ENCODE measurements at regions not wholly inside any gene's neighbourhood (a gene's known extent, or its start where the extent isn't known, plus 50 kb on each side); places are given as distances from the start of the nearest gene placed in this dataset.

- Histone ChIP-seq H3K36me3 (ENCODE audit: insufficient read depth, low read length) (no peaks in the 10 kb centered on the region), H3K9me3 (ENCODE audit: low read length) (no peaks in the 10 kb centered on the region), H3K4me1 (ENCODE audit: insufficient read depth, low read length) (no peaks in the 10 kb centered on the region), H2AFZ (ENCODE audit: low read depth, low read length) (no peak overlapping the region), H3K27me3 (ENCODE audit: insufficient read depth, low read length) (no peaks in the 10 kb centered on the region), H3K4me3 (ENCODE audit: low read length) (no peak overlapping the region)
These were observed 80.5 kb downstream of the FASTKD2 start for GRCh38 chr2:206845877-206846276.

DNA sequence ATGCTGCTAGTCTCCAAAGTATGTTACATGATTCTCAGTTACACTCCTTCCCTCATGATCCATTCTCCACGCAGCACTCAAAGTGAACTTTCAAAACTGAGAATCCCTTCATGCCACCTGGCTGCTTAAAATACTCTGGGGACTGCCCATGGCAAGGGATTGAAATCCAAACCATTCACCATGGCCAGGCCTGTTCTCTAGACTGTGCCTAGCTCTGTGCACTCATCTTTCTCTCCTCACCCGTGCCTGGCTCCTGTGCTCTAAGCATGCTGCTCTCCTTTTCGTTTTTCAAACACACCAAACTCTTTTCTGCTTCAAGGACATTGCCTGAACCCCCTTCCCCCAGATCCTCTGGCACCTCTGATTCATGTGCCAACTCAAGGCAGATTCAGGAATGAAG is 80.9 kb downstream of the FASTKD2 start:
- H2AFZ ChIP-seq (ENCODE audit: low read depth, low read length) = no peak overlapping the region

GRCh38 chr2:206846981-206847834 is 81.8 kb downstream of the FASTKD2 start:
- Histone ChIP-seq H3K27me3 (ENCODE audit: insufficient read depth, low read length) (no peaks in the 10 kb centered on the region), H2AFZ (ENCODE audit: low read depth, low read length) (no peak overlapping the region), H3K4me3 (ENCODE audit: low read length) (no peak overlapping the region), H3K4me1 (ENCODE audit: insufficient read depth, low read length) (no peaks in the 10 kb centered on the region), H3K36me3 (ENCODE audit: insufficient read depth, low read length) (no peaks in the 10 kb centered on the region), H3K9me3 (ENCODE audit: low read length) (no peaks in the 10 kb centered on the region)

More for the DNA sequence above, 80.9 kb downstream of the FASTKD2 start:
- Histone ChIP-seq H3K36me3 (ENCODE audit: insufficient read depth, low read length) (no peaks in the 10 kb centered on the region), H3K4me3 (ENCODE audit: low read length) (no peak overlapping the region), H3K9me3 (ENCODE audit: low read length) (no peaks in the 10 kb centered on the region), H3K27me3 (ENCODE audit: insufficient read depth, low read length) (no peaks in the 10 kb centered on the region), H3K4me1 (ENCODE audit: insufficient read depth, low read length) (no peaks in the 10 kb centered on the region)

- H3K9me3 ChIP-seq (ENCODE audit: low read length) = no peaks in the 10 kb centered on the region
- H3K4me1 ChIP-seq (ENCODE audit: insufficient read depth, low read length) = no peaks in the 10 kb centered on the region
- H3K36me3 ChIP-seq (ENCODE audit: insufficient read depth, low read length) = no peaks in the 10 kb centered on the region
- no peaks in the 10 kb centered on the region for H3K27me3 ChIP-seq (ENCODE audit: insufficient read depth, low read length)
- no peak overlapping the region for H3K4me3 ChIP-seq (ENCODE audit: low read length)
- no peak overlapping the region for H2AFZ ChIP-seq (ENCODE audit: low read depth, low read length)
These were observed 85.0 kb downstream of the FASTKD2 start for GRCh38 chr2:206850369-206850768.

- no peak overlapping the region for H2AFZ ChIP-seq (ENCODE audit: low read depth, low read length)
- no peaks in the 10 kb centered on the region for H3K9me3 ChIP-seq (ENCODE audit: low read length)
- no peaks in the 10 kb centered on the region for H3K4me1 ChIP-seq (ENCODE audit: insufficient read depth, low read length)
- H3K4me3 ChIP-seq (ENCODE audit: low read length) = no peak overlapping the region
- H3K36me3 ChIP-seq (ENCODE audit: insufficient read depth, low read length) = no peaks in the 10 kb centered on the region
- no peaks in the 10 kb centered on the region for H3K27me3 ChIP-seq (ENCODE audit: insufficient read depth, low read length)
These were observed 86.1 kb downstream of the FASTKD2 start for GRCh38 chr2:206851521-206851920.

DNA sequence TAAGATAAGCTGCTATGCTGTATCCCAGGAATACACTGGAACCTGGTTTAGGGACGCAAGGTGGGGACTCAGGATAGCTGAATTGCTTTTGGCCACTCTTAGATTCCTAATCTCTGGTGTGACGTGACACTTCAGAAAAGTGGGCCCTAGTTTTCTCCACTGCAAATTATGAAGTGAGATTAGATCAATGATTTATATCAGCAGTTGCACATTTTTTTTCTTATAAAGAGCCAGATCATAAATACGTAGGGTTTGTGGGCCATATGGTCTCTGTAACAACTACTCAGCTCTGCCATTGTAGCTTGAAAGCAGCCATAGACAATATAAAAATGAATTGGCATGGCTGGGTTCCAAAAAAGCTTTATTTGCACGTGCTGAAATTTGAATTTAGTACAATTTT is 85.4 kb upstream of the CPO start:
- no peak overlapping the region for H3K4me3 ChIP-seq (ENCODE audit: low read length)
- no peaks in the 10 kb centered on the region for H3K27me3 ChIP-seq (ENCODE audit: insufficient read depth, low read length)
- H2AFZ ChIP-seq (ENCODE audit: low read depth, low read length) = no peak overlapping the region
- H3K36me3 ChIP-seq (ENCODE audit: insufficient read depth, low read length) = no peaks in the 10 kb centered on the region
- no peaks in the 10 kb centered on the region for H3K4me1 ChIP-seq (ENCODE audit: insufficient read depth, low read length)
- no peaks in the 10 kb centered on the region for H3K9me3 ChIP-seq (ENCODE audit: low read length)

- H3K9me3 ChIP-seq (ENCODE audit: low read length) = no peaks in the 10 kb centered on the region
- no peaks in the 10 kb centered on the region for H3K4me1 ChIP-seq (ENCODE audit: insufficient read depth, low read length)
- no peaks in the 10 kb centered on the region for H3K27me3 ChIP-seq (ENCODE audit: insufficient read depth, low read length)
- H3K4me3 ChIP-seq (ENCODE audit: low read length) = no peak overlapping the region
- no peaks in the 10 kb centered on the region for H3K36me3 ChIP-seq (ENCODE audit: insufficient read depth, low read length)
- no peak overlapping the region for H2AFZ ChIP-seq (ENCODE audit: low read depth, low read length)
These were observed 83.5 kb upstream of the CPO start for GRCh38 chr2:206855585-206856433.

DNA sequence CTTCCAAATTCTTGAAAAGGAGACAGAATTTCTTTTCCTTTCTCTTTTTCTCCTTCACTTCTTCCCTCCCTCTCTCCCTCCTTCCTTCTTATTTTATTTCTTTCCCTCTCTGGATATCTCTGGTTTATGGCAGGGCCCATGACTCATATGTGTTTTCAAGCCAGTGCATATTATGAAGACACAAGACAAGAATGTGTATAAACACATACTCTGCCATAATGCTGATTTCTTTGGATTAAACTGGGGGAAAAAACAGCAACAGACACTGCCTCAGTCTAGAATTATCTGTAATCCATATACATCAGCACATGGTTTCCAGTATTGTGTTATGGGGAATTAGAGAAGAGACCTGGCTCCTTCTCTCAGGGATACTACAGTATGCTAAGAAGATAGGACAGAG is 82.8 kb upstream of the CPO start:
- Histone ChIP-seq H3K4me3 (ENCODE audit: low read length) (no peak overlapping the region), H2AFZ (ENCODE audit: low read depth, low read length) (no peak overlapping the region), H3K36me3 (ENCODE audit: insufficient read depth, low read length) (no peaks in the 10 kb centered on the region)

DNA sequence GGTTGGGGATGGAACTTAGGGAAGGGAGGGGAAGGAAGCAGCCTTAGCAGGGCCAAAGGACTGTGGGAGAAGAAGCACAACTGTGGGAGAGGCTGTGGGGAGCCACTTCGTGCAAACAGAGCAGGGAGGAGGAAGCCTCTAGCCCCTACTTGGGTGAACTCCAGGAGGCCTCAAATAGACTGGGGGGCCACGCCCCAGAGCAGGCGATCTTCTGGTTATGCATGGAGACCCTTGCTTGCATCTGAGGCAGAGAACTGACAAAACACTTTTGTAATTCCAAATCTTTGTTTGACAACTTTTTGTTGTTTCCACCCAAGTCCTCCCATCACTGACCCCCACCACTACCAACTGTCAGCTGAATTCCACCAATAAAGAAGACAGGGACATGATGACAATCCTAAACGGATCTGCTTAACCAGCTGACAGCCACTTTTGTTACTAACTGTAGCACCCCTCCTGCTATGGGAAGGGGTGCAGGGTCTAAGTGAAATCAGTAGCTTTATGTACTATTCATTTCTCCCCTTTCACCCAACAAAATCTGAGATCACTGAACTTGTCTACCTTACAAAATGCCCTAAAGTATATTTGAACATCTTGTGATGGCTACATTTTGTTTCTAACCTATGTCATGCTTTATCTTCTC is 80.5 kb upstream of the CPO start:
- Histone ChIP-seq H3K27me3 (ENCODE audit: insufficient read depth, low read length) (no peaks in the 10 kb centered on the region), H2AFZ (ENCODE audit: low read depth, low read length) (no peak overlapping the region), H3K4me1 (ENCODE audit: insufficient read depth, low read length) (peaks cover 13% of the 10 kb centered on the region), H3K36me3 (ENCODE audit: insufficient read depth, low read length) (no peaks in the 10 kb centered on the region), H3K4me3 (ENCODE audit: low read length) (no peak overlapping the region), H3K9me3 (ENCODE audit: low read length) (no peaks in the 10 kb centered on the region)

More for the DNA sequence above, 82.8 kb upstream of the CPO start:
- Histone ChIP-seq H3K27me3 (ENCODE audit: insufficient read depth, low read length) (no peaks in the 10 kb centered on the region), H3K9me3 (ENCODE audit: low read length) (no peaks in the 10 kb centered on the region), H3K4me1 (ENCODE audit: insufficient read depth, low read length) (no peaks in the 10 kb centered on the region)

GRCh38 chr2:206859330-206859739 is 80.0 kb upstream of the CPO start:
- Histone ChIP-seq H3K4me3 (ENCODE audit: low read length) (no peak overlapping the region), H3K9me3 (ENCODE audit: low read length) (no peaks in the 10 kb centered on the region), H3K27me3 (ENCODE audit: insufficient read depth, low read length) (no peaks in the 10 kb centered on the region), H2AFZ (ENCODE audit: low read depth, low read length) (no peak overlapping the region), H3K4me1 (ENCODE audit: insufficient read depth, low read length) (peaks cover 19% of the 10 kb centered on the region), H3K36me3 (ENCODE audit: insufficient read depth, low read length) (no peaks in the 10 kb centered on the region)

DNA sequence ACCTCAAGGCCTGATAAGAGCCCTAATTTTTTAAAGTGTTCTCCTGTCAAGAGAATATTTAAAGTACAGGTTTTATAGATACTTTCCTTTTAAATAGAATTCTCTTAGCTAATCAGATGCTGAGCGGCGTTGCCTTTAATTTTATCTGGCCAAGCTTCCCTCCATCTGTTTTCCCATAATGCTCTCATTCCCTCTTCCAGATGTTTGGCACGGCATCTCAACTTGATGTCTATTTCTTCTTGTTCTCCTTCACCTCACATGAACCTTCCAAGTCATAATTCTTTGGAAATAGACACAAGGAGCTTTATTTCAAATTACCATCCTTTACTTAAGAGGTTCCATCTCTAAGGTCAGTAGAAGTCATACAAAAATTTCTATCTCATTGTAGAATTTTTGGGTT is 76.1 kb upstream of the CPO start:
- Histone ChIP-seq H3K4me1 (ENCODE audit: insufficient read depth, low read length) (peaks cover 32% of the 10 kb centered on the region), H3K4me3 (ENCODE audit: low read length) (no peak overlapping the region), H3K9me3 (ENCODE audit: low read length) (no peaks in the 10 kb centered on the region), H2AFZ (ENCODE audit: low read depth, low read length) (no peak overlapping the region), H3K36me3 (ENCODE audit: insufficient read depth, low read length) (no peaks in the 10 kb centered on the region), H3K27me3 (ENCODE audit: insufficient read depth, low read length) (no peaks in the 10 kb centered on the region)

GRCh38 chr2:206863716-206864115 is 75.6 kb upstream of the CPO start:
- peaks cover 32% of the 10 kb centered on the region for H3K4me1 ChIP-seq (ENCODE audit: insufficient read depth, low read length)
- H3K27me3 ChIP-seq (ENCODE audit: insufficient read depth, low read length) = no peaks in the 10 kb centered on the region
- H3K9me3 ChIP-seq (ENCODE audit: low read length) = no peaks in the 10 kb centered on the region
- no peak overlapping the region for H2AFZ ChIP-seq (ENCODE audit: low read depth, low read length)
- no peak overlapping the region for H3K4me3 ChIP-seq (ENCODE audit: low read length)
- no peaks in the 10 kb centered on the region for H3K36me3 ChIP-seq (ENCODE audit: insufficient read depth, low read length)

DNA sequence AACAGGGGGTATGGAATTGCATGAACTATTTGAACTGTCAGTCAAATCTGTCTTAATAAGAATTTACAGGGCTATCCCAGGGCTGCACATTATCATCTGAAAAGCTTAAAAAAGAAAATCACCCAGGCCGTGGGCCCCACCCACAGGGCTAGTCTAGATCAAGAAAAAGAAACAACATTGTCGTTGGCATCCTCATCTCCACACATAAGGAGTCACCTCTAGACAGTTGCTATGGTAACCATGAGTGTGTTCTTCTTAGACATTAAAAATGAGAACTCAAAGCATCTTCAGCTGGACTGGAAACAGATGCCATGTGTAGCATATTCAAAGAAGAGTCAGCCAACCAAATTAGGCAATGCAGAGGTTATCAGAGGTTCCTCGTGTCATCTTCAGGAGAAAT is 72.3 kb upstream of the CPO start:
- Histone ChIP-seq H3K4me3 (ENCODE audit: low read length) (no peak overlapping the region), H3K9me3 (ENCODE audit: low read length) (no peaks in the 10 kb centered on the region), H2AFZ (ENCODE audit: low read depth, low read length) (no peak overlapping the region), H3K27me3 (ENCODE audit: insufficient read depth, low read length) (no peaks in the 10 kb centered on the region), H3K4me1 (ENCODE audit: insufficient read depth, low read length) (peaks cover 30% of the 10 kb centered on the region), H3K36me3 (ENCODE audit: insufficient read depth, low read length) (no peaks in the 10 kb centered on the region)
